MCF 10A (cell line): ENCODE measurements at regions not wholly inside any gene's neighbourhood (a gene's known extent, or its start where the extent isn't known, plus 50 kb on each side); places are given as distances from the start of the nearest gene placed in this dataset.

Experiments
- BruUV-seq: library from RNA; stranded (reverse); fragments of 400-500 nt; replicated peaks from 2 replicates; lab custom pipeline; 2021; lab: Mats Ljungman, UMichigan
- CTCF ChIA-PET: fragments of 300-600 bp; sonication (Branson Sonifier 250); formaldehyde crosslinking; extraction: SDS; loops from one replicate; lab custom pipeline; 2021; ENCODE audit warnings: antibody characterized with exemption, inconsistent platforms; lab: Yijun Ruan, JAX
- POLR2A ChIA-PET: fragments of 300-600, 350-650 bp; sonication (Branson Sonifier 250); formaldehyde crosslinking; extraction: SDS; loops from one replicate; lab custom pipeline; 2020; ENCODE audit warnings: antibody characterized with exemption, inconsistent platforms; lab: Yijun Ruan, JAX
- DNase-seq: peaks from one replicate; pipeline ENCODE4 v3.0.0-alpha.2; 2018; ENCODE audit not compliant: unreplicated experiment
- H3K27ac Mint-ChIP-seq: one replicate; pipeline ENCODE4 v1.8.0; 2022; ENCODE audit warnings: mild to moderate bottlenecking, low read depth, mixed read lengths; ENCODE audit not compliant: unreplicated experiment
- H3K27me3 Mint-ChIP-seq: one replicate; pipeline ENCODE4 v1.8.0; 2022; ENCODE audit warnings: mixed read lengths; ENCODE audit not compliant: insufficient read depth, unreplicated experiment
- H3K36me3 Mint-ChIP-seq: one replicate; pipeline ENCODE4 v1.8.0; 2022; ENCODE audit warnings: mild to moderate bottlenecking, moderate library complexity, mixed read lengths; ENCODE audit not compliant: insufficient read depth, unreplicated experiment
- H3K4me1 Mint-ChIP-seq: one replicate; pipeline ENCODE4 v1.8.0; 2022; ENCODE audit warnings: mixed read lengths; ENCODE audit not compliant: insufficient read depth, unreplicated experiment
- H3K4me3 Mint-ChIP-seq: one replicate; pipeline ENCODE4 v1.8.0; 2022; ENCODE audit warnings: mild to moderate bottlenecking, moderate library complexity, mixed read lengths; ENCODE audit not compliant: unreplicated experiment
- H3K9me3 Mint-ChIP-seq: one replicate; pipeline ENCODE4 v1.8.0; 2022; ENCODE audit warnings: mixed read lengths; ENCODE audit not compliant: unreplicated experiment
- intact Hi-C: fragments of 100-400 bp; cut with micrococcal nuclease; formaldehyde crosslinking; loops from 2 replicates; pipeline ENCODE4 v1.14.1; 2022
- TF ChIP-seq, protein P1 (sequence below): fragments of 200-600 bp; IDR thresholded peaks from one replicate; pipeline ENCODE4 v1.8.0; 2022; ENCODE audit warnings: antibody characterized with exemption, mild to moderate bottlenecking; ENCODE audit not compliant: unreplicated experiment

DNA sequence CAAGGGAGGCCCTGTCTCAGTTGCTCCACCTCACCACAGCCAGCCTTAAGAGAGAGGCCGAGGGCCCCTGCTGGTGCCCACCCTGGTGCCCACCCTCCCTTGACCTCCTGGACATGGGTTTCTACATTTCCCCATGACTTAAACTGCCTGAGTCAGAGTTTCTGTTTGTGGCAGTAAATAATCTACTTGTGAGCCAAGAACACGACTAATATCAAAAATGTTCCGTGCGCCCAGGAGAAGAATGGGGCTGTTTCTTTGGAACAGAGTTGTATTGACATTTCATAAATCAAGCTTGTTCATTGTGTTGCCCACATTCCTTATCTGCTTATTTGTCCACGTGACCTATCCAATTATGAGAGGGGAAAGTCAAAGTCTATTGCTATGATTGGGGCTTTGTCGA is 143.5 kb downstream of the ANKRD60 start:
- intact Hi-C loops, result loop anchor here (10.0 kb wide), 2 partner anchors 90 to 200 kb away; no protein-coding TSS in a partner anchor
- no peaks in the 10 kb centered on the region for H3K36me3 Mint-ChIP-seq
- H3K27ac Mint-ChIP-seq, result no peak overlapping the region
- ChIA-PET CTCF (interaction anchor here (0.5 to 5.3 kb wide), 4 partner anchors 12 to 1123 kb away, joined by 6 to 85 read pairs (median 58); no protein-coding TSS in a partner anchor), POLR2A (interaction anchor here (1.1 kb wide), 1 partner anchor 17 kb away, joined by 5 read pairs; no protein-coding TSS in a partner anchor)
- no peaks in the 10 kb centered on the region for H3K9me3 Mint-ChIP-seq
- TF ChIP-seq, protein P1, sequence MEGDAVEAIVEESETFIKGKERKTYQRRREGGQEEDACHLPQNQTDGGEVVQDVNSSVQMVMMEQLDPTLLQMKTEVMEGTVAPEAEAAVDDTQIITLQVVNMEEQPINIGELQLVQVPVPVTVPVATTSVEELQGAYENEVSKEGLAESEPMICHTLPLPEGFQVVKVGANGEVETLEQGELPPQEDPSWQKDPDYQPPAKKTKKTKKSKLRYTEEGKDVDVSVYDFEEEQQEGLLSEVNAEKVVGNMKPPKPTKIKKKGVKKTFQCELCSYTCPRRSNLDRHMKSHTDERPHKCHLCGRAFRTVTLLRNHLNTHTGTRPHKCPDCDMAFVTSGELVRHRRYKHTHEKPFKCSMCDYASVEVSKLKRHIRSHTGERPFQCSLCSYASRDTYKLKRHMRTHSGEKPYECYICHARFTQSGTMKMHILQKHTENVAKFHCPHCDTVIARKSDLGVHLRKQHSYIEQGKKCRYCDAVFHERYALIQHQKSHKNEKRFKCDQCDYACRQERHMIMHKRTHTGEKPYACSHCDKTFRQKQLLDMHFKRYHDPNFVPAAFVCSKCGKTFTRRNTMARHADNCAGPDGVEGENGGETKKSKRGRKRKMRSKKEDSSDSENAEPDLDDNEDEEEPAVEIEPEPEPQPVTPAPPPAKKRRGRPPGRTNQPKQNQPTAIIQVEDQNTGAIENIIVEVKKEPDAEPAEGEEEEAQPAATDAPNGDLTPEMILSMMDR, result no peak
- no peaks in the 10 kb centered on the region for H3K27me3 Mint-ChIP-seq
- no TSS peak for BruUV-seq
- no peaks in the 10 kb centered on the region for H3K4me1 Mint-ChIP-seq
- DNase-seq, result no peak
- H3K4me3 Mint-ChIP-seq, result no peak overlapping the region

DNA sequence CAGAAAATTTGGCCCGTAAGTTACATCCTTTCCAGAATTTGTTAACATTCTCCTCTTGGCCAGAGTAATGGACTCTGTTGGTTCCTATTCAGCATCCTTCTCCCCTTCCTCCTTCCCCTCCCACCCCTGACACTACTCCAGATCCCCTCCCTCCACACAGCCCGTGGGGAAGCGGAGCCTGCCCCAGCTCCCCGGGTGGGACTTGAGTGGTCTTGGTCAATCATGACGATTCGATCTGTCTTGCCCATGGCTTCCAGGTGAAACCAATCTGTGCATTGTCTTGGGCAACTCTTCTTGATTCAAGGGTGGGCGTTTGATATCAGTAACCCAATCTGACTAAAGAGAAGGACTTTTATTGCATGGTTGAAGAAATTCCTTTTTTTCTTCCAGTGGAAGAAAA is 143.9 kb downstream of the ANKRD60 start:
- Mint-ChIP-seq H3K4me1 (no peaks in the 10 kb centered on the region), H3K9me3 (no peaks in the 10 kb centered on the region), H3K27ac (no peak overlapping the region), H3K27me3 (no peaks in the 10 kb centered on the region), H3K4me3 (no peak overlapping the region), H3K36me3 (no peaks in the 10 kb centered on the region)
- ChIA-PET CTCF (interaction anchor here (0.7 to 5.3 kb wide), 3 partner anchors 430 to 488 kb away, joined by 3 to 85 read pairs (median 57); no protein-coding TSS in a partner anchor), POLR2A (no interaction called here)
- intact Hi-C loops, result loop anchor here (10.0 kb wide), 2 partner anchors 90 to 200 kb away; no protein-coding TSS in a partner anchor
- TF ChIP-seq, protein P1, result no peak
- no peak for DNase-seq
- BruUV-seq, result no TSS peak

DNA sequence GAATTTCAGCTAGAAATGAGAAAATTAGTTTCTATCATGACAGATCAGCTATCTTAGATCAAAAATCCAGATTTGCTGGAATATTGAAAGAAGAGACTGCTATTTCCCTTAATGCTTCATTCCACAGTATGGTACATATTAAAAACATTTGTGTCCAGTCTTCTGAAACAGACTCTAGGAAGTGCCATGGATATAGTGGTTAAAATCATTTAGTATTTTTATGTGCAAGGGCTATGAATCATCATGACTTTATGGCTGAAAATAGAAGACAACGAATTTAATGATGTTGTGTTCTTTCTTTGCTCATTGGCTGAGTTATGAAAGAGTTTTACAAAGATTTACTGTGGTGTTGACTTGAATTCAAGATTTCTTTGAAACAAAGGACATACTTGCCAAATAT is 146.6 kb downstream of the ANKRD60 start:
- ChIA-PET POLR2A (interaction anchor here (0.7 to 1.4 kb wide), 3 partner anchors 25 to 373 kb away, joined by 3 to 4 read pairs (median 3); no protein-coding TSS in a partner anchor), CTCF (interaction anchor here (0.6 to 0.8 kb wide), 4 partner anchors 9 to 367 kb away, joined by 3 to 4 read pairs (median 4); no protein-coding TSS in a partner anchor)
- no peaks in the 10 kb centered on the region for H3K9me3 Mint-ChIP-seq
- intact Hi-C loops, result loop anchor here (10.0 kb wide), 2 partner anchors 87 to 197 kb away; no protein-coding TSS in a partner anchor
- peaks cover 15% of the 10 kb centered on the region for H3K27me3 Mint-ChIP-seq
- H3K36me3 Mint-ChIP-seq, result no peaks in the 10 kb centered on the region
- DNase-seq, result peak; percentile 8
- TF ChIP-seq, protein P1, result no peak
- no TSS peak for BruUV-seq
- no peaks in the 10 kb centered on the region for H3K4me1 Mint-ChIP-seq
- no peak overlapping the region for H3K27ac Mint-ChIP-seq
- H3K4me3 Mint-ChIP-seq, result no peak overlapping the region

DNA sequence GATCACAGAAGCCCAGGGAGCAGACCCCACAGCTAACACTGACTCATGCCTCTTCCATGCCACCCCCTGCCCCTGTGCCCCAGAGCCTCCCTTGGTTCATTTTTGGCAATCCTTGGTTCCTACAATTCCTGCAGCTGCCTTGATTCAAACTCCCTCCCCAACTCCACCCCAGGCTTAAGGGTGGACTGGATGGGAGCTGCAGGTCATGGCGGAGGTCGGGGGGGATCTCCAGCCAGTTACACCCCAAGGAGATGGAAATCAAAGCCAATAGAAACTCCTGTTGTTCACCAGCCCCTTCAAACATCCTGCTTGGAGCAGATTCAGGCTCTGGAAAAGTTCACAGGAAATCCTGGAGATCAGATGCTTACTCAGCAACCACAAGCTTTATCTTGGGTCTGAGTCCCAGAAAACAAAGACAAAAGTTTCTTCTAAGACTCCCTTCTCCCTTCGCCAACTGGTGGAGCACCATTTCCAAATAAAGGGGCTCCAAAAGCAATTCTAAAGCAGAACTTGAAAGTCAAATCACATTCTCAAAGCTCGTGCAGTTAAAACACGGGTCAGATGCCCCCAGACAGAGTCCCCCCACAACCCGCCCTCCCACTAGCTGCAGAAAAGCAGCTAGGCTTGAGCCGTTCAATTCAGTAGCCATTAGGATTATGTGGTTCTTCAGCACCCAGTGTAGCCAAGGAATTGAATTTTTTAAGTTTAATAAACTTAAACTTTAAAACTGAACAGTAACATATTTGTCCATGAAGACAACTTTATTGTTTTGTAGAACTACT is 149.5 kb downstream of the ANKRD60 start:
- H3K9me3 Mint-ChIP-seq, result no peaks in the 10 kb centered on the region
- POLR2A ChIA-PET, result no interaction called here
- intact Hi-C loops, result no loop called here
- TF ChIP-seq, protein P1, result no peak
- BruUV-seq, result no TSS peak
- H3K36me3 Mint-ChIP-seq, result no peaks in the 10 kb centered on the region
- CTCF ChIA-PET, result interaction anchor here (0.5 to 8.7 kb wide), 3 partner anchors 9 to 425 kb away, joined by 3 to 56 read pairs (median 7); no protein-coding TSS in a partner anchor
- peaks cover 43% of the 10 kb centered on the region for H3K27me3 Mint-ChIP-seq
- DNase-seq, result no peak
- no peak overlapping the region for H3K4me3 Mint-ChIP-seq
- no peak overlapping the region for H3K27ac Mint-ChIP-seq
- no peaks in the 10 kb centered on the region for H3K4me1 Mint-ChIP-seq
